ENCODE measurements at regions not wholly inside any gene's neighbourhood (a gene's known extent, or its start where the extent isn't known, plus 50 kb on each side); places are given as distances from the start of the nearest gene placed in this dataset.

GRCh38 chr2:2744107-2744506, 413.0 kb upstream of the MYT1L start:
- TF ChIP-seq CTCF (IDR thresholded peaks at IDR 0.05): no peak
- TF ChIP-seq POLR2A (IDR thresholded peaks at IDR 0.05): no peak
